NCI-H1417 (cell line): ENCODE measurements at regions not wholly inside any gene's neighbourhood (a gene's known extent, or its start where the extent isn't known, plus 50 kb on each side); places are given as distances from the start of the nearest gene placed in this dataset.

ENCODE experiments used
- DNase-seq, 3 experiments: peaks; one replicate each; lab custom pipeline; 2025; lab: John Stamatoyannopoulos, UW

GRCh38 chr1:5497503-5497902 is 494.7 kb downstream of the NPHP4 start:
- DNase-seq, result no peak

- no peak for DNase-seq
Observed at GRCh38 chr1:5495596-5496410, 496.4 kb downstream of the NPHP4 start.

DNA sequence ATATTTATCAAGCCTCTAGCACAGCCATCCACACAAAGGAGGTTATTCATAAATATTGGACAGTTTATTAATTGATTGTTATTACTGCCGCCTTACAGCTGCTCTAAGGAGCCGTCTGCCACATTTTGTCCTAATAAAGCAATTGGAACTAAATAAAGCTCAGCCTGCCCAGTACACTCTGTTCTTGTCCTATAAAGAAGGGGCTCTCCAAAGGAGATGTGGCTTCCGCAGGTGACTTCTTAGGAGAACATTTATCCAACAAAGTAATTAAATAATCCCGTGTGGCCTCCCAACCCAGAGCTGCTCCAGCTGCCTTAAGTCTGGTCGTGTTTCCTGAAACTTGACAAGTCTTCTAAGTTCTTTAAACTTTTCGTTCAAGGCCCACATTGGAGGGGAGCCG is 497.7 kb downstream of the NPHP4 start:
- no peak for DNase-seq

DNA sequence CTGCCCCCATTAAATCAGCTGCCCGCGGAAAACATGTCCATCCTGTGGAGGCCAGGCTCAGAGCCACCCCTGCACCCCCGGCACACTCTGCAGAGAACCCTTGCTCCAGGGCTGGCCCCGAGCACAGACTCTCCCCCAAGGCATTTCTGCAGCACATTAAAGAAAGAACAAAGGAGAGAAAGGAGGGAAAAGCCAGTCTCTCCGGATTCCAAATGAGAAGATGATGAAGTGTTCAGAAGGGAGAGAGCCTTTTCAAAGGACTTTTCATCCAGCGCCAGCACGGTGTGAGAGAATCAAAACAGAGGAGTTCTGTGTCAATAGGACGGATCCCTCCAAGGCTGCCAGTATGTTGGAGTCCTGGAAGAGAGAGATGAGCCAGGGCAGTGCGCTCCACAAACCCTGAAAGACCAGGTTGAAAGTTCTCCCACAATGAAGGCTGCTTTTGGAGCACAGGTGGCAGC is 498.3 kb downstream of the NPHP4 start:
- DNase-seq, result no peak

DNA sequence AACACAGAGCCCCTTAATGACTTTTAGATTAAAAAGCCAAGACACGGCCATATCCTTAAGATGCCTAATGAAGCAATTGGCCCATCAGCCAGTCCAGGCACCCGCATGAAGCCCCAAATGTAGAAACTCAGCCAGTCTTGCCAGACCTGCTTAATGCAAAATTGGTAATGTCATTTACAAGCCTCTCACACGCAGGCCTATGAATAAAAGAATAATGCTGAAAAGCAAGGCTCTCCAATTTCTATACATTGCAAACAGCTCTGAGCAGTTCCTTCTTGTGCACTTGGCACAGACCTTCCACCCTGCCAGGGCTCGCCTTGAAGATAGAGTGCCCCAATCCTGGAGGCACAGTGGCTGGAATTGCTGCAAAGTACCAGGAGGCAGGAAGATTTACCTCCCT is 498.9 kb downstream of the NPHP4 start:
- DNase-seq, result no peak

GRCh38 chr1:5492846-5493245 is 499.4 kb downstream of the NPHP4 start:
- no peak for DNase-seq

- peak in 1 of 3 experiments; percentile 16 for DNase-seq
Observed at GRCh38 chr1:5491207-5491904, 500.9 kb downstream of the NPHP4 start.

DNA sequence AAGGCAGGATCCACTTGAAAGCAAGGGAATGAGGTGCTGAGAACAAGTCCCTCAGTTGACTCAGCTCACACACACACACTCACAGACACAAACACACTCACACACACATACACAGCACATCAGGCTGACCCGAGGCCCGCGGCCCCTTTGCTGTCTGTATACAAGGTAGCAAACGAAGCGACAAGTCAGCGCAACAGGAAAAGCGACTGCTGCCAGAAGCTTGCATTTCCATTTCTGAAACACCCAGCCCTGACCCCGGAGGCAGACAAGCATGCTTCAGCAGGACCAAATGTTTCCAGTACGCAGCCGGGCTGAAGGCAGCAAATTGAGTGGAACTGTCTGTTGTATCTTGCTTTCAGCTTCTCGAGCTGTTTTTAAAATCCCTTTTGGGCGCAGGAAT is 501.6 kb downstream of the NPHP4 start:
- DNase-seq, result no peak

GRCh38 chr1:5488448-5488847 is 503.8 kb downstream of the NPHP4 start:
- DNase-seq, result no peak

DNA sequence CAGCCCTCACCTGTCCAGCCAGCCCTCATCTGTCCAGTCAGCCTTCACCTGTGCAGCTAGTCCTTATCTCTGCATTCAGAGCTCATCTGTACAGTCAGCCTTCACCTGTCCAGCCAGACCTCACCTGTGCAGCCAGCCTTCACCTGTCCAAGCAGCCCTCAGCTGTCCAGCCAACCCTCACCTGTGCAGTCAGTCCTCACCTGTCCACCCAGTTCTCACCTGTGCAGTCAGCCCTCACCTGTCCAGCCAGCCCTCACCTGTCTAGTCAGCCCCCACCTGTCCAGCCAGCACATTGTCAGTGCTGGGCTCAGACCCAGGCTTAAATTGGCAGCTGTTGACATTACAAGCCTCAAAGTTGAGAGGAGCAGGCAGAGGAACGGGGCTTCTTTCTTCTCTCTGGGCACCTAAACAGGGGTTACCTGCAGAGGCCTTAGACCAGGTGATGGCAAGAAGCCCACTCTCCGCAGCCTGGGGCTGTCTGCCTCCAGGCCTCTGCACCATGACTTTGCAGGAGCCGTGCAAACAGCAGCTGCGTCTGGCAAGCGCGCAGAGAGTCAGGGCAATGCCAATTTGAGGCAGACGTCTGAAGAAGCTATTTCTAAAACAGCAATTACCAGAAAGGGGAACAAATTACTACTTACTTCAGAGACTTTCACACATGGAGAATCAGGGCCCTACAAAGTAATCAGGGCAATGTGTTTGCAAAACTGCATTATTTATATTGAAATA is 506.1 kb downstream of the NPHP4 start:
- no peak for DNase-seq

DNA sequence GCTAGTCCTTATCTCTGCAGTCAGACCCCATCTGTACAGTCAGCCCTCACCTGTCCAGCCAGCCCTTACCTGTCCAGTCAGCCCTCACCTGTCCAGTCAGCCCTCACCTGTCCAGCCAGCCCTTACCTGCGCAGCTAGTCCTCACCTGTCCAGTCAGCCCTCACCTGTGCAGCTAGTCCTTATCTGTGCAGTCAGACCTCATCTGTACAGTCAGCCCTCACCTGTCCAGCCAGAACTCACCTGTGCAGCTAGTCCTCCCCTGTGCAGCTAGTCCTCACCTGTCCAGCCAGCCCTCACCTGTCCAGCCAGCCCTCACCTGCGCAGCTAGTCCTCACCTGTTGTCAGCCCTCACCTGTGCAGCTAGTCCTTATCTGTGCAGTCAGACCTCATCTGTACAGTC is 506.8 kb downstream of the NPHP4 start:
- DNase-seq, result no peak

DNA sequence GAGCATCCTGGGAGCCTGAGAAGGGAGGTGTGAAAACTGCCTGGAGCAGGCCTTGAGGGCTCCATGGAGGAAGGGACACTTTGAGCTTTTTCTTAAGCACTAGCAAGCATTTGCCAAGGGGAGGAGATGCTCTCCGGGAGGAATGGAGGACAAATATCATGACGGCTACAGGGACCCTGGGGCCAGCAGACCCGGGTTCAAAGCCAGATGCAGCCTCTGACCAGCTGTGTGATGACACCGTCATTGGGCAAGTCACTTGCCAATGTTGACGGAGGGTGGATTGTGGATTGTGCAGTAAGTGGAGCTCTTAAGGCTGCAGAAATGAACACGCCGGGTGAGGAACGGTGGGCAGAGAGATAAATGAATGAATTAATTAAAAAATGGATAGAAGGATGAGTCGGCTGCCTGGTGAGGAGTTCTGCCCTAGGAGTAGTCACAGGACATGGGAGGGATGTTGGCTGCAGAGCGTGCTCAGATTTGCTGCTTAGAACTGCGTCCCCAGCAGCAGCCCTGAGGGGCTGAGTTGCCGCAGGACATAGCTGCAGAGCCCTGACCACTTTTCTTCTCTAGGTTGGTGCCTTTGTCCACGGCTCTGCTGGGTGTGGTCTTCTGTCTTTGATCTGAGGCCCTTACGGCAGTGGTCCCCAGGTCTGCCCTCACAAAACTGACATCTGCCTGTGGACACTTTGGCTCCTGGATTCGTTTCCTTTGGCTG is 507.6 kb downstream of the NPHP4 start:
- no peak for DNase-seq

DNA sequence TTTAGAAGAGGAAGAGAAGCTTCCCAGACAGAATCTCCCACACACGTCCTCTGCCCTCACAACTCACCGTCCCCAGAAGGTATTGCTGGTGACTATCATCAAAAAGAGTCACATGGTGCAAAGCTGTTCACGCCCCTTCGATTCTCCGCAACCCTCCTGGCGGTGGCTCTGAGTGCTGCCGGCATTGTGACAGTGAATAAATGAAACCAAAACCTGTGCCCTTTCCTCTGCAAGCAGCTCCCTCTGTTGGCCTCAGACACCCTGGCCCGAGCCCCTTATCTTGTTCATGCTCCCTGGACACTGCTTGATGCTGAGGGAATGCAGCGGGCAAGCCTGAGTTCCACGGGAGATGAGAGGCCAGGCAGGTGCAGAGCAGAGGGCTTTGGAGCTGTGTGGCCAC is 510.3 kb downstream of the NPHP4 start:
- no peak for DNase-seq

DNA sequence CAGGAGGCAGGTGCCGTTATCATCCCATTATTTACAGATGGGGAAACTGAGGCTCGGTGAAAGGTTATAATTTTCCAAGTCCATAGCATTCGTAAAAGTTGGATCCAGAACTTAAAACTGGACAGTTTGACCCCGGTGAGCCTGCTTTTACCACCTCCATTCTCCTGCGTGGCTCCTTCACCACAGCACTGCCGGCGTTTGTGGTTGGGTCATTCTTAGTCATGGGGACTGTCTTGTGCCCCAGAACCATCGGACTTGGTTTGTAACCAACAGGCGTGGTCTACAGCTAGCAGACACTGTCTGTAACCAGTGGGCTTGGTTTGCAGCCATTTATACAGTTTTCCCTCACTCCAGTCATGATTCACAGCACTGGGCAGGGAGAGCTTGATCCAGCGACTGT is 511.3 kb downstream of the NPHP4 start:
- no peak for DNase-seq

- DNase-seq, result no peak
Observed at GRCh38 chr1:5479876-5480646, 512.2 kb downstream of the NPHP4 start.

GRCh38 chr1:5478961-5479360 is 513.3 kb downstream of the NPHP4 start:
- DNase-seq, result no peak

- DNase-seq, result no peak
Observed at GRCh38 chr1:5478156-5478695, 514.0 kb downstream of the NPHP4 start.

GRCh38 chr1:5477716-5478115 is 514.5 kb downstream of the NPHP4 start:
- peak in 1 of 3 experiments; percentile 46 for DNase-seq

DNA sequence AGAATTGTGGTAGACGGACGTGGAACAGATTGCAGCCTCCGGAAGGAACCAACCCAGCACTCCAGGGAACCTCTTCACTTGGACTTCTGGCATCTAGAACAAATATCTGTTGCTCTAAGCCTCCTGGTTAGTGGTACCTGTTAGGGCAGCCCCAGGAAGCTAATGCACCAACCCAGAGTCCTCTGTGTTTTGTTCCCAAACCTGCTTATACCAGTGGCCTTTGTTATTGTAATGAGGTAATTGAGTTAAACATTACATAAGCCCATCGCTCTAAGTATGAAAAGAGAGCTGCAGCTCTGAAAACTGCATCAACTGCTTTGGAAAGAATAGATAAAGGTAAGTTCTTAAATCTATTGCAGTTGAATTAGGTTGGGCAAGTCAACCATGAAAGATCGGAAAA is 516.7 kb downstream of the NPHP4 start:
- no peak for DNase-seq

- DNase-seq, result no peak
Observed at GRCh38 chr1:5473268-5473667, 519.0 kb downstream of the NPHP4 start.

DNA sequence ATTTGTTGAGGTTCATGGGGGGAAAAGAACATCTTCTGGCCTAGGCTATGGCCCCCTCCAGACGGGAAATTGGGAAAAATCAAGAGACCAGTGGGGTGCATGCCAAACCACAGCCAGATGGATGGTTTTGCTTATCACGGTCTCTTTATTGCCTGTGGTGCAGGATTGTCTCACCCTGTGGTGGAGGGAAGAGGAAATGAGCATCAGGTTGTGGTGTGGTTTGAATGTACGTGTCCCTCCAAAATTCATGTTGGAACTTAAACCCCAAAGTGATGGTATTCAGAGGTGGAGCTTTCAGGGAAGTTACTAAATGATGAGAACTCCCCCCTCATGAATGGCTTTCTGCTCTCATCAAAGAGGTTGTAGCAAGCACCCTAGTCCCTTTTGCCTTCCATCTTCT is 525.7 kb downstream of the NPHP4 start:
- no peak for DNase-seq
